HCT116 (cell line): ENCODE measurements at regions not wholly inside any gene's neighbourhood (a gene's known extent, or its start where the extent isn't known, plus 50 kb on each side); places are given as distances from the start of the nearest gene placed in this dataset.

Experiments used
- ATAC-seq: fragments of 200-7000 bp; cut with Tn5 transposase; 2 replicates; pipeline ENCODE4 v1.9.1; 2020; ENCODE audit warnings: mild to moderate bottlenecking, moderate library complexity
- BruUV-seq: library from RNA; stranded (reverse); fragments of 400-500 nt; replicated peaks from 2 replicates; lab custom pipeline; 2021; lab: Mats Ljungman, UMichigan
- CTCF ChIA-PET: fragments of 300-600 bp; sonication (Branson Sonifier 250); formaldehyde crosslinking; loops from one replicate; lab custom pipeline; 2021; ENCODE audit warnings: antibody characterized with exemption; lab: Charles Lee
- POLR2A ChIA-PET: fragments of 300-600, 350-600 bp; sonication (Branson Sonifier 250); formaldehyde crosslinking; loops from one replicate; lab custom pipeline; 2021; ENCODE audit warnings: antibody characterized with exemption; lab: Charles Lee
- RAD21 ChIA-PET, 2 experiments: fragments of 300-600 bp; sonication (Branson Sonifier 250); formaldehyde crosslinking; loops; one replicate each; lab custom pipeline; 2023; ENCODE audit warnings: low total read pairs in 2 of 2; ENCODE audit not compliant: uncharacterized antibody in 2 of 2, unreplicated experiment in 2 of 2, low non-redundant PET in 1 of 2; lab: Charles Lee
- DNase-seq: peaks from one replicate; pipeline ENCODE4 v3.0.0-alpha.2; 2010; ENCODE audit warnings: low read depth, low spot score
- H2AFZ ChIP-seq: fragments of 200-600 bp; shearing (Covaris generic), sonication (generic); 2 replicates; pipeline ENCODE4 v1.6.1; 2017; ENCODE audit warnings: low read depth, mixed run types, mixed read lengths, antibody characterized with exemption, low read length; ENCODE audit not compliant: poor library complexity, severe bottlenecking
- H3K27ac ChIP-seq: 2 replicates; pipeline ENCODE4 v1.5.1; 2012; ENCODE audit warnings: low read depth, low read length
- H3K27me3 ChIP-seq: fragments of 200-600 bp; sonication (generic); 2 replicates; pipeline ENCODE4 v1.6.1; 2016; ENCODE audit warnings: mixed run types, low read length, mixed read lengths; ENCODE audit not compliant: insufficient read depth
- H3K36me3 ChIP-seq, 2 experiments: fragments of 200-500 bp in 1 of 2; fragments of 200-600 bp in 1 of 2; sonication (Bioruptor generic) in 1 of 2; sonication (generic) in 1 of 2; 2 replicates each; pipeline versions ENCODE4 v1.5.1 to v1.6.1; 2014 to 2016; ENCODE audit warnings: low read length in 2 of 2, inconsistent platforms in 1 of 2, mixed read lengths in 1 of 2, mixed run types in 1 of 2; ENCODE audit not compliant: insufficient read depth in 2 of 2, control insufficient read depth in 1 of 2
- H3K4me1 ChIP-seq, 2 experiments: fragments of 200-600 bp in 1 of 2; sonication (generic) in 1 of 2; 2 replicates each; pipeline versions ENCODE4 v1.5.1 to v1.6.1; 2012 to 2017; ENCODE audit warnings: low read length in 2 of 2, inconsistent platforms in 1 of 2, mild to moderate bottlenecking in 1 of 2, mixed read lengths in 1 of 2, mixed run types in 1 of 2, moderate library complexity in 1 of 2; ENCODE audit not compliant: insufficient read depth in 2 of 2, control insufficient read depth in 1 of 2
- H3K4me2 ChIP-seq: fragments of 200-600 bp; sonication (generic); 2 replicates; pipeline ENCODE4 v1.6.1; 2017; ENCODE audit warnings: mixed run types, low read length, mixed read lengths
- H3K4me3 ChIP-seq, 2 experiments: fragments of 200-600 bp in 1 of 2; sonication (generic) in 1 of 2; replicated peaks in 1 of 2; 2 replicates each; pipeline ENCODE4 v1.5.1; 2011 to 2016; ENCODE audit warnings: low read length in 2 of 2, control low read depth in 1 of 2, low read depth in 1 of 2, mild to moderate bottlenecking in 1 of 2, mixed read lengths in 1 of 2, mixed run types in 1 of 2
- H3K79me2 ChIP-seq: fragments of 200-600 bp; sonication (generic); 2 replicates; pipeline ENCODE4 v1.6.1; 2017; ENCODE audit warnings: mild to moderate bottlenecking, mixed run types, low read length, moderate library complexity, mixed read lengths; ENCODE audit not compliant: insufficient read depth
- H3K9ac ChIP-seq: fragments of 200-600 bp; sonication (generic); 2 replicates; pipeline ENCODE4 v1.6.1; 2016; ENCODE audit warnings: low read length, mixed read lengths
- H3K9me2 ChIP-seq: fragments of 200-600 bp; sonication (generic), shearing (Covaris generic); 2 replicates; pipeline ENCODE4 v1.6.1; 2017; ENCODE audit warnings: mixed run types, mild to moderate bottlenecking, moderate library complexity; ENCODE audit not compliant: insufficient read depth
- H3K9me3 ChIP-seq, 2 experiments: fragments of 200-500 bp in 1 of 2; fragments of 200-600 bp in 1 of 2; sonication (Bioruptor generic) in 1 of 2; sonication (generic) in 1 of 2; 2 replicates each; pipeline ENCODE4 v1.6.1; 2014 to 2017; ENCODE audit warnings: low read length in 2 of 2, mixed read lengths in 2 of 2, inconsistent platforms in 1 of 2, low read depth in 1 of 2, mild to moderate bottlenecking in 1 of 2, mixed run types in 1 of 2, moderate library complexity in 1 of 2; ENCODE audit not compliant: control insufficient read depth in 1 of 2, insufficient read depth in 1 of 2
- H4K20me1 ChIP-seq: fragments of 200-600 bp; sonication (generic), shearing (Covaris generic); 2 replicates; pipeline ENCODE4 v1.6.1; 2017; ENCODE audit warnings: mixed run types, mild to moderate bottlenecking, moderate library complexity; ENCODE audit not compliant: insufficient read depth
- ATF3 ChIP-seq: IDR thresholded peaks from 2 replicates; pipeline ENCODE4 v1.6.1; 2012
- CBX3 ChIP-seq: IDR thresholded peaks from 2 replicates; pipeline ENCODE4 v1.6.1; 2012; ENCODE audit warnings: low read depth
- CTCF ChIP-seq, 3 experiments: fragments of 200-600 bp in 1 of 3; sonication (generic) in 1 of 3; IDR thresholded peaks in 2 of 3; conservative IDR thresholded peaks in 1 of 3; 2 replicates each; pipeline ENCODE4 v1.5.1; 2012 to 2017; ENCODE audit warnings: low read depth in 2 of 3, low read length in 2 of 3, antibody characterized with exemption in 1 of 3, borderline replicate concordance in 1 of 3, control low read depth in 1 of 3, mild to moderate bottlenecking in 1 of 3, mixed read lengths in 1 of 3, mixed run types in 1 of 3, moderate library complexity in 1 of 3; ENCODE audit not compliant: insufficient read depth in 1 of 3
- EGR1 ChIP-seq: IDR thresholded peaks from 2 replicates; pipeline ENCODE4 v1.6.1; 2012; ENCODE audit warnings: low read depth
- ELF1 ChIP-seq: IDR thresholded peaks from 2 replicates; pipeline ENCODE4 v1.6.1; 2012; ENCODE audit warnings: low read depth, borderline replicate concordance
- EZH2 ChIP-seq: fragments of 200-600 bp; sonication (generic); IDR thresholded peaks from 2 replicates; pipeline ENCODE4 v1.6.1; 2017; ENCODE audit warnings: antibody characterized with exemption, mixed run types
- EZH2phosphoT487 ChIP-seq: fragments of 200-600 bp; IDR thresholded peaks from 2 replicates; pipeline ENCODE4 v1.6.1; 2018; ENCODE audit warnings: antibody characterized with exemption, borderline replicate concordance
- FOSL1 ChIP-seq: IDR thresholded peaks from 2 replicates; pipeline ENCODE4 v1.6.1; 2012; ENCODE audit warnings: low read depth
- MAX ChIP-seq: IDR thresholded peaks from 2 replicates; pipeline ENCODE4 v1.6.1; 2012
- POLR2AphosphoS5 ChIP-seq: IDR thresholded peaks from 2 replicates; pipeline ENCODE4 v1.6.1; 2011; ENCODE audit warnings: mild to moderate bottlenecking, low read depth, low read length, moderate library complexity
- RAD21 ChIP-seq: IDR thresholded peaks from 2 replicates; pipeline ENCODE4 v1.6.1; 2012; ENCODE audit warnings: low read depth, mild to moderate bottlenecking
- REST ChIP-seq: IDR thresholded peaks from 2 replicates; pipeline ENCODE4 v1.6.1; 2012; ENCODE audit warnings: low read depth
- SIN3A ChIP-seq: IDR thresholded peaks from 2 replicates; pipeline ENCODE4 v1.6.1; 2012; ENCODE audit warnings: low read depth
- SP1 ChIP-seq: IDR thresholded peaks from 2 replicates; pipeline ENCODE4 v1.6.1; 2012; ENCODE audit warnings: low read depth
- SRF ChIP-seq: IDR thresholded peaks from 2 replicates; pipeline ENCODE4 v1.6.1; 2012; ENCODE audit warnings: low read depth
- YY1 ChIP-seq: IDR thresholded peaks from 2 replicates; pipeline ENCODE4 v1.6.1; 2011; ENCODE audit warnings: low read length, low read depth, moderate library complexity, mild to moderate bottlenecking; ENCODE audit not compliant: insufficient replicate concordance; ENCODE audit errors: extremely low read depth
- ZBTB33 ChIP-seq: IDR thresholded peaks from 2 replicates; pipeline ENCODE4 v1.6.1; 2011; ENCODE audit warnings: mild to moderate bottlenecking, low read length, moderate library complexity; ENCODE audit not compliant: insufficient replicate concordance; ENCODE audit errors: extremely low read depth
- ZFX ChIP-seq: fragments of 450-650 bp; IDR thresholded peaks from 2 replicates; pipeline ENCODE4 v1.6.1; 2017
- ZNF274 ChIP-seq: fragments of 200-500 bp; sonication (Bioruptor generic); IDR thresholded peaks from 2 replicates; pipeline ENCODE4 v1.6.1; 2014; ENCODE audit warnings: mild to moderate bottlenecking, low read depth, low read length, inconsistent platforms
- intact Hi-C: fragments of 100-400 bp; cut with micrococcal nuclease; formaldehyde crosslinking; loops from 2 replicates; pipeline ENCODE4 v1.10.0; 2022

- no peak for TF ChIP-seq SIN3A
- no peak for TF ChIP-seq ZNF274
- TF ChIP-seq ZFX: no peak
- TF ChIP-seq FOSL1: no peak
- TF ChIP-seq SP1: no peak
- TF ChIP-seq SRF: no peak
- no peak for TF ChIP-seq EGR1
- TF ChIP-seq EZH2: no peak
- no peak for TF ChIP-seq RAD21
- TF ChIP-seq POLR2AphosphoS5: no peak
- TF ChIP-seq ATF3: no peak
- TF ChIP-seq EZH2phosphoT487: no peak
These were observed 217.6 kb downstream of the SIM1 start (continued) for GRCh38 chr6:100247123-100247522.

- Histone ChIP-seq H3K79me2 (no peaks in the 10 kb centered on the region), H3K4me1 (no peaks in the 10 kb centered on the region), H3K9me2 (no peaks in the 10 kb centered on the region; the same call in 1 of the 2 replicates), H3K9me3 (no peaks in the 10 kb centered on the region), H3K4me3 (no peak overlapping the region), H2AFZ (no peak overlapping the region), H3K27me3 (no peaks in the 10 kb centered on the region), H3K27ac (no peak overlapping the region), H3K9ac (no peak overlapping the region), H3K4me2 (no peak overlapping the region), H4K20me1 (no peaks in the 10 kb centered on the region), H3K36me3 (no peaks in the 10 kb centered on the region)
- no TSS peak for BruUV-seq
- RAD21 ChIA-PET: no interaction called here
- ATAC-seq (no peak), DNase-seq (no peak)
- CTCF ChIA-PET: no interaction called here
- POLR2A ChIA-PET: no interaction called here
- intact Hi-C loops: no loop called here
- TF ChIP-seq ELF1 (no peak), REST (no peak), FOSL1 (no peak), MAX (no peak), ZBTB33 (no peak), SIN3A (no peak), CTCF (IDR thresholded peaks at IDR 0.05 in 2 of 3, conservative IDR thresholded peaks at IDR 0.05 in 1 of 3; ENCODE audit: borderline replicate concordance in 1 of 3, insufficient read depth in 1 of 3, low read depth in 2 of 3, low read length in 2 of 3) (no peak), EZH2 (no peak), ATF3 (no peak), CBX3 (no peak), YY1 (no peak)
These were observed 218.5 kb downstream of the SIM1 start for GRCh38 chr6:100246206-100246605.
